Activated CD4-positive, alpha-beta T cell treated with anti-CD3 and anti-CD28 coated beads, Interleukin-2, amount 10 ng/mL, durations not matched to agents 7 days and 5 days (primary cell): ENCODE measurements at regions not wholly inside any gene's neighbourhood (a gene's known extent, or its start where the extent isn't known, plus 50 kb on each side); places are given as distances from the start of the nearest gene placed in this dataset.
A peak's percentile ranks its signal among the peaks of the same experiment; 100 is the strongest.

Experiments
- CTCF ChIA-PET: fragments of 350-600 bp; sonication (Branson Sonifier 250); formaldehyde crosslinking; loops from one replicate; lab custom pipeline; 2021; ENCODE audit warnings: antibody characterized with exemption; lab: Charles Lee
- POLR2A ChIA-PET: fragments of 350-600 bp; sonication (Branson Sonifier 250); formaldehyde crosslinking; loops from one replicate; lab custom pipeline; 2021; ENCODE audit warnings: antibody characterized with exemption; lab: Charles Lee
- DNase-seq: peaks from one replicate; pipeline ENCODE4 v3.0.0-alpha.2; 2020
- H3K27ac Mint-ChIP-seq: one replicate; pipeline ENCODE4 v1.8.0; 2021; ENCODE audit warnings: mild to moderate bottlenecking, moderate library complexity, mixed read lengths
- H3K27me3 Mint-ChIP-seq: one replicate; pipeline ENCODE4 v1.8.0; 2021; ENCODE audit warnings: mixed read lengths
- H3K36me3 Mint-ChIP-seq: one replicate; pipeline ENCODE4 v1.8.0; 2021; ENCODE audit warnings: low read depth, mixed read lengths
- H3K4me1 Mint-ChIP-seq: one replicate; pipeline ENCODE4 v1.8.0; 2021; ENCODE audit warnings: mixed read lengths
- H3K4me3 Mint-ChIP-seq: one replicate; pipeline ENCODE4 v1.8.0; 2021; ENCODE audit warnings: mild to moderate bottlenecking, moderate library complexity, mixed read lengths
- H3K9me3 Mint-ChIP-seq: one replicate; pipeline ENCODE4 v1.8.0; 2021; ENCODE audit warnings: mixed read lengths

GRCh38 chr1:185487026-185487425 is 170.0 kb upstream of the IVNS1ABP start:
- Mint-ChIP-seq H3K36me3 (no peaks in the 10 kb centered on the region), H3K4me1 (no peaks in the 10 kb centered on the region), H3K27ac (no peak overlapping the region), H3K27me3 (no peaks in the 10 kb centered on the region), H3K9me3 (peaks cover 3% of the 10 kb centered on the region), H3K4me3 (no peak overlapping the region)
- DNase-seq = no peak
- CTCF ChIA-PET = no interaction called here
- POLR2A ChIA-PET = no interaction called here

- H3K9me3 Mint-ChIP-seq = peaks cover 3% of the 10 kb centered on the region
- no peaks in the 10 kb centered on the region for H3K4me1 Mint-ChIP-seq
- H3K4me3 Mint-ChIP-seq = no peak overlapping the region
- no peaks in the 10 kb centered on the region for H3K36me3 Mint-ChIP-seq
- DNase-seq = no peak
- H3K27me3 Mint-ChIP-seq = no peaks in the 10 kb centered on the region
- ChIA-PET POLR2A (no interaction called here), CTCF (no interaction called here)
- H3K27ac Mint-ChIP-seq = no peak overlapping the region
These were observed 169.3 kb upstream of the IVNS1ABP start for GRCh38 chr1:185486346-185486745.

DNA sequence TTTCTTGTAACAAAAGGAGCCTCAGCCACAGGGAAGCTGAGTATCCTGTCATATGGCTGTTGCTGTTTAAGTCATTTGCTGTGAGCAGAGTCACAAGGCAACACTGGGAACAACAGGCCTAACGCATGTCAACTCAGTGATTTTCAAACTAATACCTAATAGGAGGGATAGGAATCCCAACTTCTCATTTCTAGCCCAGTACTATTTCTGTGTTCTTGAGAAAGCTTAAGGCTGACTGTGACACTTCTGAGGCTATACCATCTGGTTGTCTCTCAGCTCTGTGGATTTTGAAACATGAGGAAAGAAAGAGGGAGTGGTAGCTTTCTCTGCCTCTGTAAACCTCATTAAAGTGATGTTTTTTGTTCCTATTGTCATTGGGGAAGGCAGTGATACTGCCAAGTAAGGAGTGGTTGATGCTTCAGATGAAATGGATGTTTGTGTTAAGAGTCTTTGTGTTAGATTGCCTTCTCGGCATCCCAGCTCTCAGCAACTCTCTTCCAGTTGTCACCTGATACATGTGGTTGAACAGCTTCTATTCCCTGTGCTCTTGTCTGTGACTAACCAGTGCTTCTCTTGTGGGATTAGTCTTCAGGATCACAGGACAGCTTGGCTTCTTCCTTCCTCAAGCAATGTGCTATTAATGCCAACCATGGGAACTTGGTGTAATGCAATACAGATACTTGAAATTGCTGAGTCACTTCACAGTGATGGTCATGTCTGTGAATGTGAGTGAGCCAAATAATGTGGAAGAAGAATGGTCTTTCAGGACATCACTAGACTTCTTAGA is 166.8 kb upstream of the IVNS1ABP start:
- Mint-ChIP-seq H3K36me3 (no peaks in the 10 kb centered on the region), H3K27me3 (no peaks in the 10 kb centered on the region), H3K27ac (no peak overlapping the region), H3K4me1 (no peaks in the 10 kb centered on the region), H3K4me3 (no peak overlapping the region), H3K9me3 (peaks cover 3% of the 10 kb centered on the region)
- no peak for DNase-seq
- CTCF ChIA-PET = no interaction called here
- POLR2A ChIA-PET = no interaction called here

DNA sequence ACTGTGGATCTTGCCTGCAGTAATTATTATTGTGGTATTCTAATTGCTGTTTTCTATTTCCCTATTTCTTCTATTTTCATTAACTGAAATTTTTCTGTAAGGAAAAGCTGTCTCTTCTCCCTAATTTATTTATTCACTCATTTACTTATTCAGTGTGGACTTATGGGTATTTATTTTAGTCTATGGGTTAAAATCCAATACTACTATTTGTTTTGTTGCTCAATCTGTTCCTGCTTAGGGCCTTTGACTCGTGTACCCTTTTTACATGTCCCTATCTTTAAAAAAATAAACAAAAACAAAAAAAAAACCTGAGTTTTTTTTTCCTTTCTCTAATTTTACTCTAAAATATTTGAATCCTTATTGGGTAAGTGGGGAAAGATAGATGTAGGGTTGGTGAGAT is 166.2 kb upstream of the IVNS1ABP start:
- ChIA-PET CTCF (no interaction called here), POLR2A (no interaction called here)
- Mint-ChIP-seq H3K4me3 (no peak overlapping the region), H3K27me3 (no peaks in the 10 kb centered on the region), H3K27ac (no peak overlapping the region), H3K9me3 (peaks cover 3% of the 10 kb centered on the region), H3K36me3 (no peaks in the 10 kb centered on the region), H3K4me1 (no peaks in the 10 kb centered on the region)
- DNase-seq = no peak

DNA sequence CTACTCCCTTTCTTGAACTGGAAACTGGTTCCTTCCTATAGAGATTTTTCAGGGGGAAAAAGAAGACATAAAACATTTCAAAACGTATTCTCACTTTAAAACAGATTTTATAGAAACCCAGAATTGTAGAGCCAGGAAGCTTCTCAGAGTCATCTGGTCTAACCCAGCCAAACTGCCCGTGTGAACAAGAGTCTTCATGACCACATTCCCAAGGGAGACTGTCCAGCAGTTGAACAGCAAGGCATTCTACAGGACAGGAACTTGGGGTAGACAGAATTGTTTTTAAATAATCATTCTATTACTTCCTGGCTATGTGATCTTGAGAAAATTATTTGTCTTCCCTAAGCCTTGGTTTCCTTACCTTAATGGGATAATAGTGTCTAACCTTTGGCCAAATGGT is 163.5 kb upstream of the IVNS1ABP start:
- Mint-ChIP-seq H3K27ac (no peak overlapping the region), H3K9me3 (peaks cover 3% of the 10 kb centered on the region), H3K4me1 (no peaks in the 10 kb centered on the region), H3K4me3 (no peak overlapping the region), H3K27me3 (no peaks in the 10 kb centered on the region), H3K36me3 (no peaks in the 10 kb centered on the region)
- ChIA-PET CTCF (no interaction called here), POLR2A (no interaction called here)
- no peak for DNase-seq

DNA sequence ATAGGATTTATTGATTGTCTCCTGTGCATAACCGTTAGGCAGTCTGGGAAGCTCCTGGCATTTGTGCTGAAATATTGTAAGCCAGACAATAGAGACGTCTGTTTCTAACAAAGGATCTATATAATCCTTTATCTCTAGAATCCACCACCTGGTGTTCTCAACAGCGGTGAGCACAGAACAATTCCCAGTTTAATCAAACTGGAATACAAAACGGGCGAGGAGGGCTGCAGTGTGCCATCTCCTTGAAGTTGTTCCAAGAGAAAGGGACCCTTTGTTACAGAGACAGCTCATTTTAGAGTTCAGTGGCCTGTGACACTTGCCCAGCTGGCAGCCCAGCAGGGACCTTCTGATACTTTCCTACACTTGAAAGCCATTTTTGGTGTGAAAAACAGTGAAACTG is 162.8 kb upstream of the IVNS1ABP start:
- no peak for DNase-seq
- Mint-ChIP-seq H3K27me3 (no peaks in the 10 kb centered on the region), H3K36me3 (no peaks in the 10 kb centered on the region), H3K9me3 (peaks cover 3% of the 10 kb centered on the region), H3K4me1 (peaks cover 2% of the 10 kb centered on the region), H3K4me3 (no peak overlapping the region), H3K27ac (no peak overlapping the region)
- ChIA-PET CTCF (no interaction called here), POLR2A (no interaction called here)

DNA sequence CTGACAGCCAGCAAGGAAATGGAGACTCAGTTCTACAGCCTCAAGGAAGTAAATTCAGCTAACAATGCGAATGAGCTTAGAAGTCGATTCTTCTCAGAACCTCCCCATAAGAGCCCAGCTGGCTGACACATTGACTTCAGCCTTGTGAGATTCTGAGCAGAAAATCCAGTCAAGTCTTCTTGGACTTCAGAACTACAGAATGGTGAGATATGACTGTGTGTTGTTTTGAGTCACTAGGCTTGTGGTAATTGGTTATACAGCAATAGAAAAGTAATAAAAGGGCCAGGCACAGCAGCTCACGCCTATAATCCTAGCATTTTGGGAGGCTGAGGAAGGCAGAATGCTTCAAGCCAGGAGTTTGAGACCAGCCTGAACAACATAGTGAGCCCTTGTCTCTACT is 161.8 kb upstream of the IVNS1ABP start:
- no peak overlapping the region for H3K4me3 Mint-ChIP-seq
- peaks cover 3% of the 10 kb centered on the region for H3K9me3 Mint-ChIP-seq
- no peaks in the 10 kb centered on the region for H3K27me3 Mint-ChIP-seq
- POLR2A ChIA-PET = no interaction called here
- no peak overlapping the region for H3K27ac Mint-ChIP-seq
- CTCF ChIA-PET = no interaction called here
- H3K36me3 Mint-ChIP-seq = no peaks in the 10 kb centered on the region
- no peak for DNase-seq
- peaks cover 7% of the 10 kb centered on the region for H3K4me1 Mint-ChIP-seq

DNA sequence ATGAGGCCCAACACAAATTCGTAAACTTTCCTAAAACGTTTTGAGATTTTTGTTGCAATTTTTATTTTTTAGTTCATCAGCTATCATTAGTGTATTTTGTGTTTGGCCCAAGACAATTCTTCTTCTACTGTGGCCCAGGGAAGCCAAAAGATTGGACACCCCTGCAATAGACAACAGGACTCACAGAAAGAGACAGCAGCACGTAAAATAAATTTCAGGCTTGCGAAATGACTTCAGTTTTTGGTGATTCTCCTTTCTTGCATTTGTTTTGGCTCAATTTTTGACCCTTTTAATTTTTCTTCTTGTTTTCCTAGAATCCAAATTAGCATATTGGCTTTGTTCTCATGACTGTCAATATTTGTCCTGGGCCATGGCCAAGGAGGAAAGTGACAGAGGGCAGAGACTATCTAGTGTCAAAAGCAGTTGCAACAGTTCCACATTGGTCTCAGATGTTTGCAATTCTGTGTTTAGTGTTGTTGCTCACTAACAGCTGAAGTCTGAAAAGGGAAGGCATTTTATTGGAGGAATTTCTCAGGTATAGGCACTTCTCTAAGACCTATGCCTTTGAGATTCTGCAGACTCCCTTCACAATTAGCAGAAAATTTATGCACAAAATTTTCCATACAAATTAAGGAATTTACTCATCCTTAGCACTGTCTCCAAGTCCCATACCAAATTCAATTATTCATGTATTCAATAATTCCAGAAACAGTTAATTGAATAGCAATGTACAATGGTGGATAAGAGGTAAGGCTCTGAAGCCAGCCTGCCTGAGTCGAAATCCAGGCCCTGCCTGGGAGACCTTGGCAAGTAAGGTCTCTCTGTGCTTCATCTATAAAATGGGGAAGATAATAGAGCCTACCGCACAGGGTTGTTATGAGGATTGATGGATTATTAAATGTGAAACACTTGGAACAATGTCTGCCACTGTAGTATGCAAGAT is 160.9 kb upstream of the IVNS1ABP start:
- Mint-ChIP-seq H3K27ac (no peak overlapping the region), H3K4me3 (no peak overlapping the region), H3K36me3 (no peaks in the 10 kb centered on the region), H3K27me3 (no peaks in the 10 kb centered on the region), H3K4me1 (peaks cover 7% of the 10 kb centered on the region), H3K9me3 (peaks cover 6% of the 10 kb centered on the region)
- CTCF ChIA-PET = interaction anchor here (0.6 kb wide), 1 partner anchor 355 kb away, joined by 3 read pairs; no protein-coding TSS in a partner anchor
- no peak for DNase-seq
- POLR2A ChIA-PET = no interaction called here

GRCh38 chr1:185474440-185475149 is 157.6 kb upstream of the IVNS1ABP start:
- CTCF ChIA-PET = no interaction called here
- H3K4me3 Mint-ChIP-seq = no peak overlapping the region
- H3K4me1 Mint-ChIP-seq = peaks cover 7% of the 10 kb centered on the region
- no peaks in the 10 kb centered on the region for H3K27me3 Mint-ChIP-seq
- DNase-seq = peak; percentile 24
- peaks cover 3% of the 10 kb centered on the region for H3K9me3 Mint-ChIP-seq
- no peak overlapping the region for H3K27ac Mint-ChIP-seq
- H3K36me3 Mint-ChIP-seq = no peaks in the 10 kb centered on the region
- POLR2A ChIA-PET = no interaction called here

DNA sequence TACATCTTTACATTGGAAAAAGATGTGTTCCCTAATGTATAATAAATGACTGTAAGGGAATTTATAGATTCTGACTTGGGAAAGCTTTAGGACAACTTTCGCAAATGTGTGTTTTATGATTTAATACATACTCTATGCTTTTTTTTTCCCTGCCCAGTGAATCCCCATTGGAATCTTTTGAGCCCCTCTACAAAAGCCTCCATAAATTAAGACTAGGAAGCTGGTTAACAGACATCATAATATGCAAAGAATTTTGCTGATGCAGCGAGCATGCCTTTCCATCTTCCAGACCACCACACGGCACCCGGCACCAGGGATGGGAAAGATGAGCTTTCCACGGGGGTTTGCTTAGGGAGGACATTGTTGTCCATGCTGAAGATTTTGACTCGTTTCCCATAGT is 156.1 kb upstream of the IVNS1ABP start:
- Mint-ChIP-seq H3K4me3 (no peak overlapping the region), H3K27me3 (no peaks in the 10 kb centered on the region), H3K27ac (no peak overlapping the region), H3K36me3 (no peaks in the 10 kb centered on the region), H3K4me1 (peaks cover 7% of the 10 kb centered on the region), H3K9me3 (peaks cover 3% of the 10 kb centered on the region)
- ChIA-PET CTCF (no interaction called here), POLR2A (no interaction called here)
- no peak for DNase-seq

DNA sequence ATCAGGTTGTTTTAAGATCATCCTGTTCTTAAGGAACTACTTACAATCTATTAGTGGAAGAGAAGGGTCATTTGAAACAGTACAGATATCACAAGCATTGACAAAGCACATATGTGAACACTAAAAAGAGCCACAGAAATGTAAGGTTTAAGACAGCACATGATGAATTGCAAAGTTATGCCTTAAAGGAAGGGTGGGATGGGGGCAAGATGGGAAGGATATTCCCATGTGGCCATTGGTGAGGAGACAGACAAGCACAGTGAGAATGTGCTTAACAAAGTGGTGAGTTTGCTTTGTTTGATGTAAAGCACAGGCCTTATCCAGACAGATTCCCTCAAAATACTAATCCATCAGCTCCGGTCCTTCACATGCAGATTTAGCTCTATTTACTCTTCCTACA is 151.6 kb upstream of the IVNS1ABP start:
- H3K4me3 Mint-ChIP-seq = no peak overlapping the region
- H3K36me3 Mint-ChIP-seq = no peaks in the 10 kb centered on the region
- DNase-seq = no peak
- H3K4me1 Mint-ChIP-seq = no peaks in the 10 kb centered on the region
- no peak overlapping the region for H3K27ac Mint-ChIP-seq
- ChIA-PET CTCF (no interaction called here), POLR2A (no interaction called here)
- H3K9me3 Mint-ChIP-seq = peaks cover 3% of the 10 kb centered on the region
- no peaks in the 10 kb centered on the region for H3K27me3 Mint-ChIP-seq

DNA sequence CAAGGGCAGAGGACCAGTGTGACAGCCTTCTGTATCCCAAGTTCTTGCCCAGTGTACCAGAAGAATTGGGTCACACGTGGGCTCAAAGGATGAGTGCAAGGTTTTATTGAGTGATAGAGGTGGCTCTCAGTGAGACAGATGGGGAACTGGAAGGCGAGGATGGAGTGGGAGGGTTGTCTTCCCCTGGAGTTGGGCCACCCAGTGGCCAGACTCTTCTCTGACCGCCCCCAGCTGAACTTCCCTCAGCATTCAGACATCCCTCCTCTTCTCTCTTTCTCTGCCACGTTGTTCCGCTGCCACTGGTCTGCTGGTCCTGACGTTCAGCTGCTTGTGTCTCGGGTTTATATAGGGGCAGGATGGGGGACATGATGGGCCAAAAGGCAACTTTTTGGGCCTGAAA is 150.1 kb upstream of the IVNS1ABP start:
- no peaks in the 10 kb centered on the region for H3K4me1 Mint-ChIP-seq

GRCh38 chr1:185464777-185465176 is 147.7 kb upstream of the IVNS1ABP start:
- Mint-ChIP-seq H3K4me1 (no peaks in the 10 kb centered on the region), H3K36me3 (peaks cover 3% of the 10 kb centered on the region), H3K9me3 (no peaks in the 10 kb centered on the region), H3K27ac (no peak overlapping the region), H3K27me3 (no peaks in the 10 kb centered on the region), H3K4me3 (no peak overlapping the region)
- DNase-seq = no peak
- POLR2A ChIA-PET = no interaction called here
- CTCF ChIA-PET = no interaction called here

More for the DNA sequence above, 150.1 kb upstream of the IVNS1ABP start:
- no peaks in the 10 kb centered on the region for H3K36me3 Mint-ChIP-seq
- POLR2A ChIA-PET = no interaction called here
- H3K4me3 Mint-ChIP-seq = no peak overlapping the region
- no peak for DNase-seq
- no peaks in the 10 kb centered on the region for H3K9me3 Mint-ChIP-seq
- no peak overlapping the region for H3K27ac Mint-ChIP-seq
- CTCF ChIA-PET = no interaction called here
- H3K27me3 Mint-ChIP-seq = no peaks in the 10 kb centered on the region
